ENCODE measurements at regions not wholly inside any gene's neighbourhood (a gene's known extent, or its start where the extent isn't known, plus 50 kb on each side); places are given as distances from the start of the nearest gene placed in this dataset.

- BruUV-seq (replicated peaks) = no TSS peak
- H3K9me3 ChIP-seq (ENCODE audit: control insufficient read depth in 1 of 2, insufficient read depth in 1 of 2, low read depth in 1 of 2, low read length in 2 of 2) = no peaks in the 10 kb centered on the region; a peak in 1 of 4 replicates
- H3K9me2 ChIP-seq (ENCODE audit: insufficient read depth) = no peaks in the 10 kb centered on the region
- no peak for TF ChIP-seq CBX3 (IDR thresholded peaks at IDR 0.05; ENCODE audit: low read depth)
- TF ChIP-seq, protein P1, sequence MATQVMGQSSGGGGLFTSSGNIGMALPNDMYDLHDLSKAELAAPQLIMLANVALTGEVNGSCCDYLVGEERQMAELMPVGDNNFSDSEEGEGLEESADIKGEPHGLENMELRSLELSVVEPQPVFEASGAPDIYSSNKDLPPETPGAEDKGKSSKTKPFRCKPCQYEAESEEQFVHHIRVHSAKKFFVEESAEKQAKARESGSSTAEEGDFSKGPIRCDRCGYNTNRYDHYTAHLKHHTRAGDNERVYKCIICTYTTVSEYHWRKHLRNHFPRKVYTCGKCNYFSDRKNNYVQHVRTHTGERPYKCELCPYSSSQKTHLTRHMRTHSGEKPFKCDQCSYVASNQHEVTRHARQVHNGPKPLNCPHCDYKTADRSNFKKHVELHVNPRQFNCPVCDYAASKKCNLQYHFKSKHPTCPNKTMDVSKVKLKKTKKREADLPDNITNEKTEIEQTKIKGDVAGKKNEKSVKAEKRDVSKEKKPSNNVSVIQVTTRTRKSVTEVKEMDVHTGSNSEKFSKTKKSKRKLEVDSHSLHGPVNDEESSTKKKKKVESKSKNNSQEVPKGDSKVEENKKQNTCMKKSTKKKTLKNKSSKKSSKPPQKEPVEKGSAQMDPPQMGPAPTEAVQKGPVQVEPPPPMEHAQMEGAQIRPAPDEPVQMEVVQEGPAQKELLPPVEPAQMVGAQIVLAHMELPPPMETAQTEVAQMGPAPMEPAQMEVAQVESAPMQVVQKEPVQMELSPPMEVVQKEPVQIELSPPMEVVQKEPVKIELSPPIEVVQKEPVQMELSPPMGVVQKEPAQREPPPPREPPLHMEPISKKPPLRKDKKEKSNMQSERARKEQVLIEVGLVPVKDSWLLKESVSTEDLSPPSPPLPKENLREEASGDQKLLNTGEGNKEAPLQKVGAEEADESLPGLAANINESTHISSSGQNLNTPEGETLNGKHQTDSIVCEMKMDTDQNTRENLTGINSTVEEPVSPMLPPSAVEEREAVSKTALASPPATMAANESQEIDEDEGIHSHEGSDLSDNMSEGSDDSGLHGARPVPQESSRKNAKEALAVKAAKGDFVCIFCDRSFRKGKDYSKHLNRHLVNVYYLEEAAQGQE (IDR thresholded peaks at IDR 0.05; ENCODE audit: low read depth) = no peak
- no peak for TF ChIP-seq ZFX (IDR thresholded peaks at IDR 0.05)
- TF ChIP-seq ELF1 (IDR thresholded peaks at IDR 0.05; ENCODE audit: borderline replicate concordance, low read depth) = no peak
- TF ChIP-seq TCF7L2 (IDR thresholded peaks at IDR 0.05; ENCODE audit: borderline replicate concordance, extremely low read depth, insufficient read depth, insufficient read length) = no peak
- no peak for TF ChIP-seq POLR2A (IDR thresholded peaks at IDR 0.05; ENCODE audit: borderline replicate concordance, extremely low read depth, insufficient read depth, insufficient read length)
- no peak for TF ChIP-seq EZH2phosphoT487 (IDR thresholded peaks at IDR 0.05; ENCODE audit: borderline replicate concordance)
- TF ChIP-seq, protein P2, sequence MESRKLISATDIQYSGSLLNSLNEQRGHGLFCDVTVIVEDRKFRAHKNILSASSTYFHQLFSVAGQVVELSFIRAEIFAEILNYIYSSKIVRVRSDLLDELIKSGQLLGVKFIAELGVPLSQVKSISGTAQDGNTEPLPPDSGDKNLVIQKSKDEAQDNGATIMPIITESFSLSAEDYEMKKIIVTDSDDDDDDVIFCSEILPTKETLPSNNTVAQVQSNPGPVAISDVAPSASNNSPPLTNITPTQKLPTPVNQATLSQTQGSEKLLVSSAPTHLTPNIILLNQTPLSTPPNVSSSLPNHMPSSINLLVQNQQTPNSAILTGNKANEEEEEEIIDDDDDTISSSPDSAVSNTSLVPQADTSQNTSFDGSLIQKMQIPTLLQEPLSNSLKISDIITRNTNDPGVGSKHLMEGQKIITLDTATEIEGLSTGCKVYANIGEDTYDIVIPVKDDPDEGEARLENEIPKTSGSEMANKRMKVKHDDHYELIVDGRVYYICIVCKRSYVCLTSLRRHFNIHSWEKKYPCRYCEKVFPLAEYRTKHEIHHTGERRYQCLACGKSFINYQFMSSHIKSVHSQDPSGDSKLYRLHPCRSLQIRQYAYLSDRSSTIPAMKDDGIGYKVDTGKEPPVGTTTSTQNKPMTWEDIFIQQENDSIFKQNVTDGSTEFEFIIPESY (IDR thresholded peaks at IDR 0.05; ENCODE audit: extremely low read depth, insufficient replicate concordance, low read length) = no peak
- TF ChIP-seq, protein P3, sequence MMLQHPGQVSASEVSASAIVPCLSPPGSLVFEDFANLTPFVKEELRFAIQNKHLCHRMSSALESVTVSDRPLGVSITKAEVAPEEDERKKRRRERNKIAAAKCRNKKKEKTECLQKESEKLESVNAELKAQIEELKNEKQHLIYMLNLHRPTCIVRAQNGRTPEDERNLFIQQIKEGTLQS (IDR thresholded peaks at IDR 0.05) = no peak
- no peak for TF ChIP-seq SP1 (IDR thresholded peaks at IDR 0.05; ENCODE audit: low read depth)
- no peak for TF ChIP-seq YY1 (IDR thresholded peaks at IDR 0.05; ENCODE audit: extremely low read depth, insufficient replicate concordance, low read depth, low read length)
- no peak for TF ChIP-seq FOSL1 (IDR thresholded peaks at IDR 0.05; ENCODE audit: low read depth)
- TF ChIP-seq CEBPB (IDR thresholded peaks at IDR 0.05; ENCODE audit: low read depth) = no peak
- TF ChIP-seq, protein P4, sequence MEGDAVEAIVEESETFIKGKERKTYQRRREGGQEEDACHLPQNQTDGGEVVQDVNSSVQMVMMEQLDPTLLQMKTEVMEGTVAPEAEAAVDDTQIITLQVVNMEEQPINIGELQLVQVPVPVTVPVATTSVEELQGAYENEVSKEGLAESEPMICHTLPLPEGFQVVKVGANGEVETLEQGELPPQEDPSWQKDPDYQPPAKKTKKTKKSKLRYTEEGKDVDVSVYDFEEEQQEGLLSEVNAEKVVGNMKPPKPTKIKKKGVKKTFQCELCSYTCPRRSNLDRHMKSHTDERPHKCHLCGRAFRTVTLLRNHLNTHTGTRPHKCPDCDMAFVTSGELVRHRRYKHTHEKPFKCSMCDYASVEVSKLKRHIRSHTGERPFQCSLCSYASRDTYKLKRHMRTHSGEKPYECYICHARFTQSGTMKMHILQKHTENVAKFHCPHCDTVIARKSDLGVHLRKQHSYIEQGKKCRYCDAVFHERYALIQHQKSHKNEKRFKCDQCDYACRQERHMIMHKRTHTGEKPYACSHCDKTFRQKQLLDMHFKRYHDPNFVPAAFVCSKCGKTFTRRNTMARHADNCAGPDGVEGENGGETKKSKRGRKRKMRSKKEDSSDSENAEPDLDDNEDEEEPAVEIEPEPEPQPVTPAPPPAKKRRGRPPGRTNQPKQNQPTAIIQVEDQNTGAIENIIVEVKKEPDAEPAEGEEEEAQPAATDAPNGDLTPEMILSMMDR (IDR thresholded peaks at IDR 0.05 in 2 of 3, conservative IDR thresholded peaks at IDR 0.05 in 1 of 3; ENCODE audit: borderline replicate concordance in 1 of 3, insufficient read depth in 1 of 3, low read depth in 2 of 3, low read length in 2 of 3) = no peak
- TF ChIP-seq RAD21 (IDR thresholded peaks at IDR 0.05; ENCODE audit: low read depth) = no peak
- TF ChIP-seq EGR1 (IDR thresholded peaks at IDR 0.05; ENCODE audit: low read depth) = no peak
- H3K4me2 ChIP-seq (ENCODE audit: low read length) = no peak overlapping the region
- ChIA-PET POLR2A (no interaction called here), RAD21 (ENCODE audit: low non-redundant PET in 1 of 2, low total read pairs in 2 of 2, uncharacterized antibody in 2 of 2, unreplicated experiment in 2 of 2) (no interaction called here), CTCF (no interaction called here)
- no peaks in the 10 kb centered on the region for H3K27me3 ChIP-seq (ENCODE audit: insufficient read depth, low read length)
- no peak for DNase-seq (ENCODE audit: low read depth, low spot score)
- no peaks in the 10 kb centered on the region for H3K4me1 ChIP-seq (ENCODE audit: control insufficient read depth in 1 of 2, insufficient read depth in 2 of 2, low read length in 2 of 2)
- no peaks in the 10 kb centered on the region for H3K36me3 ChIP-seq (ENCODE audit: control insufficient read depth in 1 of 2, insufficient read depth in 2 of 2, low read length in 2 of 2)
- no peak overlapping the region for H2AFZ ChIP-seq (ENCODE audit: low read depth, low read length, poor library complexity, severe bottlenecking)
- H4K20me1 ChIP-seq (ENCODE audit: insufficient read depth) = no peaks in the 10 kb centered on the region
- intact Hi-C loops (cut with micrococcal nuclease) = no loop called here
- H3K79me2 ChIP-seq (ENCODE audit: insufficient read depth, low read length) = no peaks in the 10 kb centered on the region
- H3K27ac ChIP-seq (ENCODE audit: low read depth, low read length) = no peak overlapping the region
- no peak for ATAC-seq
- no peak overlapping the region for H3K4me3 ChIP-seq (replicated peaks in 1 of 2; ENCODE audit: low read depth in 1 of 2, low read length in 2 of 2)
- H3K9ac ChIP-seq (ENCODE audit: low read length) = no peak overlapping the region
Observed at GRCh38 chr9:30915451-30915850, 1469.0 kb upstream of the ACO1 start.
